Ovary (tissue), 3 donors: ENCODE measurements at regions not wholly inside any gene's neighbourhood (a gene's known extent, or its start where the extent isn't known, plus 50 kb on each side); places are given as distances from the start of the nearest gene placed in this dataset.

Source experiments
- CTCF ChIP-seq, 3 donors: fragments of 450-650 bp in 2 of 3; fragments of 200-600 bp in 1 of 3; IDR thresholded peaks; one replicate each; pipeline versions ENCODE4 v1.5.1 to v1.8.0; 2016 to 2022; ENCODE audit warnings: antibody characterized with exemption in 3 of 3, mild to moderate bottlenecking in 1 of 3
- EP300 ChIP-seq: sonication (generic); formaldehyde crosslinking; IDR thresholded peaks from one replicate; pipeline ENCODE4 v1.6.1; 2017; ENCODE audit warnings: antibody characterized with exemption
- POLR2A ChIP-seq: fragments of 450-650 bp; IDR thresholded peaks from one replicate; pipeline ENCODE4 v1.6.1; 2017; ENCODE audit warnings: antibody characterized with exemption, mild to moderate bottlenecking, moderate library complexity
- donor health status: DM: no; HTN: no; CAD: no.

GRCh38 chr18:46247942-46248341 is 143.8 kb downstream of the HAUS1 start:
- TF ChIP-seq POLR2A (no peak), EP300 (no peak), CTCF (IDR thresholded peaks at IDR 0.05) (no peak)
